ENCODE measurements at regions not wholly inside any gene's neighbourhood (a gene's known extent, or its start where the extent isn't known, plus 50 kb on each side); places are given as distances from the start of the nearest gene placed in this dataset.
A peak's percentile ranks its signal among the peaks of the same experiment; 100 is the strongest.
"Not testable (repeated sequence)": the region's sequence is repeated elsewhere in the genome, so short reads cannot be mapped to it uniquely, and the experiment has no call there.

DNA sequence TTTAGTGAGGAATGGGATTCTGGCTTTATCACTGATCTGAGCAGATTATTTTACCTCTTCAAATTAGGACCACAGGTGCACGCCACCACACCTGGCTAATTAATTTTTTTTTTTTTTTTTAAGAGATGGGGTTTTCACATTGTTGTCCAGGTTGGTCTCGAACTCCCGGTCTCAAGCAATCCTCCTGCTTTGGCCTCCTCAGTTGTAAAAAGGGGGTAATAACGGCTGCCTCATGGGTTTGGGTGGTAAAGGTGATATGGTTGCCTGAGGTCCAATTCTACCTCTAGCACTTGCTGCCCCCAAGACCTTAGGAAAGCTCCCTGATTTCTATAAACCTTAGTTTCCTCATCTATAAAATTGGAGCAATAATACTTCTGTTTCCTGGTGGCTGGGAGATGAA is 130.7 kb upstream of the HS3ST2 start:
- DNase-seq = no peak

DNA sequence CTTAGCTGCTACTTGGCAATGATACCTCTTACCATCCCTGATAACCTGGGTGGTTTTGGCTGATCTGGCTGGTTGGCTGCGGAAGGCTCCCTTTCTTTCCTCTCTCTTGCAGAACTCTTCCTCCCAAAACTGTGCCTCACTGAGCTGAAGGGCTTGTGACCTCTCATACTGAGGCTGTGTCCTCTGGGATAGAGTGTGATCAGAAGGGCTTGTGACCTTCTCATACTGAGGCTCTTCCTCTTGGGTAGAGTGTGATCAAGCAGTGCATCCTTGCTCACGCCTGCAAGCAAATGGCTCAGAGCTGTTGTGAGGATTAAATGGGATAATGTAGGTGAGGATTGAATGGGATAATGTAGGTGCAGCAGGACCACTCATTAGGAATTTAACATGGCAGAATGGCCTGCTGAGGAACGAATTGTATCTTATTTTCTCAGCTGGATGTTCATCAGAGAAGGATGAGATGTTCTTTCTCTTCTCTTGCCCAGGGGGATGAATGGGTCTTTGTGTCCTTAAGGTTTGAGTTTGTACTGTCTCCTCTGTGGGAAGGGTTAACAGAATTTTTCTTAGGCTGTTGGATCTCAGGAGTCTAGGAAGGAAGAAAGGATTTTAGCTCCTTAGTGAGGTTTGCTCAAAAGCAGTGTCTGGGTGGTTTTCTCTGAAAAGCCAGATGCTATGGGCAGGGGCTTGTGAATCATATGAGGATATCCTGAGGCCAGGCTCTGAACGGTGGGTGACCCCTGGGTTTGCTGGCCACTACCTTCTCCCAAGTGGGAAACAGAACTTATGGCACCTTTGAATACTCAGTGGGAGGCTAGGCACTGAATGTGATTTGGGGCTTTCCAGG is 130.0 kb upstream of the HS3ST2 start:
- DNase-seq = no peak

DNA sequence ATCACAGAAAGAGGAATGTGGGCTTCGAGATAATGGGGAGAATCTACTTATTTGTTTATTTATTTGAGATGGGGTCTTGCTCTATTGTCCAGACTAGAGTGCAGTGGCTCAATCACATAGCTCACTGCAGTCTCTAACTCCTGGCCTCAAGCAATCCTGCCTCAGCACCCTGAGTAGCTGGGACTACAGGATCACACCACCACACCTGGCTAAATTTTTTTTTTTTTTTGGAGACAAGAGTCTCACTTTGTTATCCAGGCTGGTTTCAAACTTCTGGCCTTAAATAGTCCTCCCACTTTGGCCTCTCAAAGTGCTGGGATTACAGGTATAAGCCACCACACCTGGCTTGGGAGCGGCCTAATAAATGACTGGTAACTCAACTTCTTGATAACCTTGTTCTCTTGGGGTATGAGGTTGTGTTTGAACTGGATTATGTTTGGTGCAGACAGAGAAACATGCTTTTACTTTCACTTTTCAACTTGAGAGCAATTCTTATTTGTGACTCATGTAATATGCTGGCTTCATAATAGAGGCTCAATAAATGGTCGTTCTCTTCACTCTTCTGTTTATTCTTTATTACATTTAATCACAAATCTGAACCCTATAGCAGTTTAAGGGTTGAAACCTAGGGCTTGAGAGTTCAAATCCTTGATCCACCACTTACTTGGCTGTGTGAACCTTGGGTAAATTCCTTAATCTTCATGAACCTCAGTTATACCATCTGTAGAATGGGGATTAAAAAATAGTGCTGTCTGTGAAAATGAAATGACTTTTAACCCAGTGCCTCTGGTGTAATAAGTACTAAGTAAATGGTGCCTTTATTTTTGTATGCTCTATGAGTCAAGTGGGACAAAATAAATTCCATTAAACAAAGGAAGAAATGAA is 129.1 kb upstream of the HS3ST2 start:
- DNase-seq = no peak

DNA sequence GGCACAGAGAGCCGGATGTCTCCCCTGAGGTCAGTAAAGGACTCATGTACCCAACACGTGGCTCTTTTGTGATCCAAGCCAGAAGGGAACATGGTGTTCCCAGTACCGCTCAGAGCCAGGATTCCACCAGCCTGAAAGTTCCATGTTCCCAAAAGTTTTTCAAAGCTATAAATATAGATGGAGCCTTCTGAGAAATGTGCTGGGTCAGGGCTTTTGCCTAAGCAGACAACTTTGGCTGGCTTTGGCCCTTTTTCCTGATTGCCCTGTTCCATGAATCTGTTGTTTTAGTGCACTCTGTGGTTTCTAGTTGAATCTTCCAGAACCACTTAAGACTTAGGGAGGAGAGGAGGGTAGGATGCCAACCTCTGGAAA is 128.5 kb upstream of the HS3ST2 start:
- DNase-seq = no peak

DNA sequence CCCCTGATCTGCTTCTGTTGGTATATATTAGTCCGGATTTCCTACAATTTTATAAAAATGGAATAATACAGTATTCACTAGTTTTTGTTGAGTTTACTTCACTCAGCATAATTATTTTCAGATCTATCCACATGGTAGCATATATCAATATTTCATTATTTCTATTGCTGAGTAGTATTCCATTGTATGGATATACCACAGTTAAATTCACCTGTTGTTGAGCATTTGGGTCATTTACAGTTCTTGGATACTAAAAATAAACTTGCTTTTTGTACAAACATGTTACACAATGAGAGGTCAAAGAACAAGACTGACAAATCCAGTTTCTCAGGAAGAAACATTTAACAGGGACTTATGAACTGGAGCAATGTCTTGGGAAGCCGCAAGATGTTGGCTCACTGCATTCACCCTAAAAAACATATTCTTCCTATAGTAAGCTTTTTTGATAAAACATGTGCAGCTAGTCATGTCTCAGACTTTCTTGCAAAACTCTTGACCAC is 126.9 kb upstream of the HS3ST2 start:
- no peak for DNase-seq

DNA sequence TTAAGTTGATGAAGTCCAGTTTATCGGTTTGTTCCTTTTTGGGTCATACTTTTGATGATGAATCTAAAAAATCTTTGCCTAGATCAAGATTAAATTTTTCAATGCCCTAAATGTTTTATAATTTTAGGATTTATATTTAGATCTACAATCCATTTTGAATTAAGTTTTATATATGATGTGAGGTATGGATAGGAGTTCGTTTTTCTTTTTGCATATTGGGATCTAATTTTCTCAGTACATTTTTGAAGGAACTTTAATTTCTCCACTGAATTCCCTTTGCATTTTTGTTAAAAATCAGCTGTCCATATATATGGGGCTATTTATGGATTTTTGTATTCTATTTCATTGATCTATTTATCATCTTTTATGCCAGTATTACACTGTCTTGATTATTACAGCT is 125.5 kb upstream of the HS3ST2 start:
- DNase-seq = no peak

DNA sequence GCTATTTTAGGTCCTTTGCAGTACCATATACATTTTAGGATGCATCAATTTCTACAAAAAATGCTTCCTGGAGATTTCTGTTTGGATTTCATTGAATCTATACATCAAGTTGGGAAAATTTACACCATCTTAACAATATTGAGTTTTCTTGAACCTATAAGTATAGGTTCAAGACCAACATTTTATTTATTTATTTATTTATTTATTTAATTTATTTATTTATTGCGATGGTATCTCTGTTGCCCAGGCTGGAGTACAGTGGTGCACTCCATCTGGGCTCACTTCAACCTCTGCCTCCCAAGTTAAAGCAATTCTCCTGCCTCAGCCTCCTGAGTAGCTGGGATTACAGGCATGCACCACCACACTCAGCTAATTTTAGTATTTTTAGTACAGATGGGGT is 125.0 kb upstream of the HS3ST2 start:
- no peak for DNase-seq

DNA sequence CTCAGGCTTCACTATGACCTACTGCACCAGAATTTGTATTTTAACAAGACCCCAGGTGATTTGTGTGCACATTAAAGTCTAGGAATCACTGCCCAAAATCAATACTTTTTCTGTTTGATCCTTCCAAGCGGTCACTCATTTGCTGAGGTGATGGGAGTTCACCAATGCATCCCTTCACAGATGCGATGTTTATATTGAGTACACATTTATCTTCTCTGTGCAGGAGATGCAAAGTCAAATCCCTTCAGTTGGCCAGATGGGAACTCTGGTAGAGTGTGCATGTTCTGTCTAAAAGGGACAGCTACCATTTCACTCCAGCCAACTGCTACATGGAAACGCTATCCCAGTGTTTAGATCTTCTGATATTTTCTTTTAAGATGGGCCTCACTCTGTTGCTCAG is 122.6 kb upstream of the HS3ST2 start:
- DNase-seq = no peak

DNA sequence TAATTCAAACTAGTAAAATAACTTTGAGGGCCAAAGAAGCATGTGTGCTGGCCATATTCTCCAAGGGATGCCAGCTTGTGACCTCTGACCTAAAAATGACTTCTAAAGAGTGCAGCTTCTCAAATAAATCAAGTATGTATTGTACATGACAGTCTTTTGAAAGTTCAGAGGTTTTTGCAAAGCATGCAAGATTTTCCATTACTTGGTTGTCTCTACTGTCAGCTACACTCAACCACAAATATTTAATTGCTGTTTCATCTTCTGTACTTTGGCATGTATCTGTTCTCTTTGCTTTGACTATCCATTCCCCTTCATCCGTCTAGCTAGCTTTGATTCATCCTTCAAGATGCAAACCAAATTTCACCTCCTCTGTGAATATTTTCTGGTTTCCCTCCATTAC is 121.9 kb upstream of the HS3ST2 start:
- DNase-seq = no peak

DNA sequence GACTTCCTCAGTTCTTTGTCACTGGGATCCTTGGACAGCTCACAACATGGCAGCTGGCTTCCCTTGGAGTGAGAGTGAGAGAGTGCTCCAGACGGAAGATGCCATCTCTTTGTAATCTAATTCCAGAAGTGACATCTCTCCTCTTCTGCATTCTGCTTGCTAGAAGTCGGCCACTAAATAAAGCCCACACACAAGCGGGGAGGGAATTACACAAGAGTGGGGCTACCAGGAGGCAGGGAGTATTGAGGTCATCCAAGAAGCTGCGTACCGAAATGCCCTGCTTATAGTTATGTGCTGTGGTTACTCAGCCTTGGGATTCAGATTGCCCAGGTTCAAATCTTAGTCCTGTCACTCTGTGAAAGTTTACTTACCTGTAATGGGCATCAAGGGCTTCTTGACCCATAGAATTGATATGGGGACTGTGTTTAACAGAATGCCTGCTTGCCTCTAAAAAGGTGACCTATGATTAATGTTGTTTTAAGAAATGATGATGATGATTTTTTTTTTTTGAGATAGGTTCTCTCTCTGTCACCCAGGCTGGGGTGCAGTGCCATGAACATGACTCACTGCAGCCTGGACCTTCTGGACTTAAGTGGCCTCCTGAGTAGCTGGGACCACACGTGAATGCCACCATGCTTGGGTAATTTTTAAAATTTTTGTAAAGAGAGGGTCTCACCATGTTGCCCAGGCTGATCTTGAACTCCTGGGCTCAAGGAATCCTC is 120.9 kb upstream of the HS3ST2 start:
- no peak for DNase-seq

DNA sequence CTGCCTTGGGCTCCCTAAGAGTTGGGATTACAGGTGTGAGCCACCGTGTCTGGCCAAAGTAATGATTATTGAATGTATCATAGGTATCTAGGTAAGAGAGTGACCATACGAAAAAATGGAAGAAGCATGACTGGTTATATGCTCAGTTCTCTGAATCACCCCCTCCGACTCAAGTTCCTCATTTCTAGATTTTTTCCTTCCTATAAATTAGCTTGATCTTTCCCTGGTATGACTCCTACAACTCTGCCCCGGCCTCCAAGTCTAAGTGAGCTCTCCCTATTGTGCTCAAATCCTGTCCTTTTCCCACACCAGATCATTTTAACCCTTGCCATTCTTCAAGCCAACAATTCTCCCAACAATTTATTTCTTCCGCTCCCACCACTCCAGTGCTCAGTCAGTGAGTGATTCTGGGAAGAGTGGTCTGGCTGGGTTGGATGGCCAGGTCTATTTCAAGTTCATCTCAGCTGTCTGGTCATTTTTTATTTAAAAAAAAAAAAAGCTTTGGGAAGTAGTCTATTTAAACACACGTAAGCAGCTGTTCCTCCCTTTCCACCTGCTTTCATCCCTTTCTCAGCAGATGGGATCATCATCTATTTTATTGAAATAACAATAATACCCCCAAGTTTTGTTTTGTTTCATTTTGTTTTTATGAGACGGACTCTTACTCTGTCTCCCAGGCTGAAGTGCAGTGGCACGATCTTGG is 120.2 kb upstream of the HS3ST2 start:
- no peak for DNase-seq

DNA sequence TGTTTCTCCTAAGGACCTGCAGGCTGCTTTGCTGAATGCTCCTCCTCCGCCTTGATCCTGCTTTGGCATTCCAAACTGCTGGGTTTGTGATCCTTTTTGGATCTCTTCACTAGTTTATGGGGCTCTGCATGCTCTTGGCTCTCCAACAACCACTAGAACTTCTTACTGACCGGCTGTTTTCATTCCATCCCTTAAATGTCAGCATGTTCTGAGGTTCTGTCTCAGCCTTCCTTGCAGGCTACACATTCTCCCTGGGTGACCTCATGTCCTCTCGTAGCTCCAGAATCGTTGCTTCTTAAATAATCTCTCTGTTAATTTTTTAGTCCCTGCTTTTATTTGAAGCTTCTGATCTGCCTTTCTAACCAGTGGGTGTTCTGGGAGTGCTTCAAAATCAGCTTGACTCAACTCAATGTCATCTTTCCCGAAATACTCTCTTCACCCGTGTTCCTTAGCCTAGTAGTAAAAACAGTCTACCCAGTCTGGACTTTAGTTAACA is 119.0 kb upstream of the HS3ST2 start:
- DNase-seq = no peak

DNA sequence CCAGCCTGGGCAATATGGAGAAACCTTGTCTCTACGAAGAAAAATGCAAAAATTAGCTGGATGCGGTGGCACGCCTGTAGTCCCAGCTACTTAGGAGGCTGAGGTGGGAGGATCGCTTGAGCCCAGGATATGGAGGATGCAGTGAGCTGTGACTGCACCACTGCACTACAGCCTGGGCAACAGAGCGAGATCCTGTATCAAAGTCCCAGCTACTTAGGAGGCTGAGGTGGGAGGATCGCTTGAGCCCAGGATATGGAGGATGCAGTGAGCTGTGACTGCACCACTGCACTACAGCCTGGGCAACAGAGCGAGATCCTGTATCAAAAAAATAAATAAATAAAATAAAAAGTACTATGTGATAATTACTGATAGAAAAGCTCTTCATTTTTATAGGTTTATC is 118.2 kb upstream of the HS3ST2 start:
- not testable (repeated sequence) for DNase-seq

DNA sequence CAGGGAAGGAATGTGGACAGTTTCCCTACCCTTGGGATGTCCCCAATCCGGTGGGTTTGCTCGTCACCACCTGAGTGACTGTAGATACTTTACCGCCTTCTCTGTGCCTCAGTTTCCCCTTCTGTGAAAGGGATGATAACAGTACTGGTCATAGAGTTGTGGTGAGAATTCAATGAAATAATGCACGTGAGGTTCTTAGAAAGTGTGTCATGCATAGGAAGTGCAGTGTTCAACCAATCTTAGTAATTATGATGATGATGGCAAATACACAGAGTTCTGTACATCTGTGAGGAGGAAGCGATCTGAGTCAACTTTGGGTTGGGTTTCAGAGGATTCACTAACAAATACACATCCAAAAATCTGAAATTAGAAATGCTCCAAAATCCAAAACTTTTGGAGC is 114.6 kb upstream of the HS3ST2 start:
- DNase-seq = no peak

DNA sequence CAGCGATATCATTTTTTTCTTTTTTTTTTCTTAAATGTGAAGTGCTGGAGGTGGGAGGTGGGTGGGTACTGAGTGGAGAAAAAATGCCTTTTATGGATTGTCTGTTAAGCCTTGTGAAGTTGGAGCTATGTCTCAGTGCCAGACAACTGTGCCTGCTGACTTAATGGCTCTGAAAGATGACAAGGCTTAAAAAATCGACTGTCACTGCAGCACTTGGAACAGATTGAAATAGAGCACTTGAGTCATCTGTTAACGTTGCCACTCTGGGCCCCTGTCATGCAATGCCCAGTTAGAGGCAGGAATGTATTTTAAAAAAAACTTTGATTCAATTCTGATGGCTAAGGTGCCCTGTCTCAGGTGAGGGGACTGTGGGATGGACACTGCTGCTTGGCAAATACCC is 108.2 kb upstream of the HS3ST2 start:
- DNase-seq = no peak

DNA sequence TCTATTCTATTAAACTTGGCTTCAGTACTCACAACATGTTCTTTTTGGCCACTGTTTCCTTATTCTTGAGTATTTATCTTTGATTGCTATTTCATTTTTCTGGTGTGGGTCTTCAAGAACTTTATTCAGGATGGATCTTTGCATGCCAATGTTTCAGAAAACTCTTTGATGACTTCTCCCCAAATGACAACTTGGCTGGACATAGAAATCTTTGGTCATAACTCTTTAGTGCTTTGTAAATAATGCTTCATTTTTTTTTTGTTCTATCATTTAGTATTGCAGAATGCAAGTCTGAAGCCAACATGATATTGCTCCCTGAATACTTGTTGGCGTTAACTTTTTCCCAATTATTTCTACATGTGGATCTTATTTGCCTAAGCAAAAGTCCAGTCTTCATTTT is 103.6 kb upstream of the HS3ST2 start:
- no peak for DNase-seq

DNA sequence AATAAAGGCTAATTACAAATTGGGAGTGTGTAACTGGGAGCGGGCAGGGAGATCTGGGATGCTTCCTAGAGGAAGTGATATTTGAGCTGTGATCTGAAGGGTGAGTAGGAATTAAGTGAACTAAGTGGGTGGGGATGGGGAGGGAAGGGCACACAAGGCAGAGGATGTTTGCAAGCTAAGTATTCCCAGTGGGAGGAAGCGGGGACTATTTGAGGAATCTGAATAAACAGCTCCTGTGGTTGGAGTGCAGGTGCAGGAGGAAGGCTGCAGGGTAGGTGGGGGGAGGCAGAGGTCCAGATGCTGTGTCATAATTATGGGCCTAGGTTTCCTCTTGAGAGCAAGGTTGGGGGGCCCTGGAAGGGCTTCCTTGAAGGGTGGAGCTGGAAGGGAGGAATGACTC is 102.1 kb upstream of the HS3ST2 start:
- DNase-seq = no peak

DNA sequence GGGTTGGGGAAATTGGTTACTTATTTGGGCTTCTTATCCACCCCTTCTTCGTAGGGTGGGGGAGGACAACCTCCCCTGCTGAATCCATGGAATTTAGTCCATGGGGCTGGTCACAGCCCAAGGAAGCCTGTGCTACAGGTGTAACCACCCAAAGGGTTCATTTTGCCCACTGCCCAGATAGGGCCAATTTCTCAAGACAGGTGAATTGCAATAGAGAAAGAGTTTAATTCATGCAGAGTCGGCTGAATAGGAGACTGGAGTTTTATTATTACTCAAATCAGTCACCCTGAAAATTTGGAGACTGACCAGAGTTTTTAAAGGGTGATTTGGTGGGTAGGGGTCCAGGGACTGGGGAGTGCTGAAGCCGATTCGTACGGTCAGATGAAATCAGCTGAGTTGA is 101.5 kb upstream of the HS3ST2 start:
- no peak for DNase-seq

DNA sequence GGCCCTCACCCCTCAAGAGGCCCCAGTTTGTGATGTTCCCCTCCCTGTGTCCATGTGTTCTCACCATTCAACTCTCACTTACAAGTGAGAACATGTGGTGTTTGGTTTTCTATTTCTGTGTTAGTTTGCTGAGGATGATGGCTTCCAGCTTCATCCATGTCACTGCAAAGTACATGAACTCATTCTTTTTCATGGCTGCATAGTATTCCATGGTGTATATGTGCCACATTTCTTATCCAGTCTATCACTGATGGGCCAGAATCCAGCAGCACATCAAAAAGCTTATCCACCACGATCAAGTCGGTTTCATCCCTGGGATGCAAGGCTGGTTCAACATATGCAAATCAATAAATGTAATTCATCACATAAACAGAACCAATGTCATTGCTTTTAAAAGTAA is 95.4 kb upstream of the HS3ST2 start:
- not testable (repeated sequence) for DNase-seq

DNA sequence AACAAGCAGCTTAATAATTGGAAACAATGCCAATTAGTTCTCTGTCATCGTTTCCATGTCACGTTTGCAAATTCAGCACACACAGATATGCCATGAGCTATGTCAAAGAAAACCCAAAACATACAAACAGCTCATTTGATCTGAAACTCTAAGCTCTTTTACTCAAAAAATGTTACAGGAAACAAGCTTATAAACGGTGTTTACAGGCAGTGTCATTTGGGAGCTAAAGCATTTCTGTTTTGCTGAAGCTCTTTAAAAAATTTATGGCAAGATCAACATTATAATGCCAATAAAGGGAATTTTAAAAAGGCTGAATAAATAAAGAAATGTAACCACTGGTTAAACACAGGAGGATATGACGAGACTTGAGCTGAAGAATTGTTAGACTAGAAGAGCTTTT is 94.0 kb upstream of the HS3ST2 start:
- no peak for DNase-seq

DNA sequence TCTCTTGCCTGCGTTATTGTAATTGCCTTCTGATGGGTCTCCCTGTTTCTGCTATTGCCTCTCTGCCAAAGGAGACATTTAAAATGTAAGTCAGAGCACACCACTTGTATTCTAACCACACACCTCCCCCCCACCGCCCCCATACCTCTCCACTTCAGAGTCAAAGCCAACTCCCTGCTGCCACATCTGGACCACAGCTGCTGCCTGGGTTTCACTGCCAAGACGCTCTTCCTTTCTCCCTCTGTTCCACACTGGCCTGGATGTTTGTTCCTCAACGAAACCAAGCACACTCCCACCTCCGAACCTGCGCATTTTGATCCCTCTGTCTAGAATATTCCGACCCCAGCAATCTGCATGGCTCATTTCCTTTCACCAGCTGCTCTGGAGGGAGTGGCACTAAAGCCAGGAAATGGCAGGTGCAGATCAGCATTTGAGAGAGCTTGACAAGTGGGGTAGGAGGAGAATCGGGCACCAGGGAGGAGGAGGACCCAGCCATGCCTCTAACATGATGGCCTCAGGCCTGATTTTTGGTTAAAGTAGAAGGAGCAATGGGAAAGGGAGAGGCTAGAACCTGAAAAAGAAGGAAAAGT is 92.4 kb upstream of the HS3ST2 start:
- peak; percentile 32 for DNase-seq

Data from NCI-H69 (cell line).